Thyroid gland (tissue), 4 donors: ENCODE measurements at regions not wholly inside any gene's neighbourhood (a gene's known extent, or its start where the extent isn't known, plus 50 kb on each side); places are given as distances from the start of the nearest gene placed in this dataset.

Experiments used
- CTCF ChIP-seq, 6 experiments: fragments of 200-600 bp in 3 of 6; fragments of 450-650 bp in 3 of 6; sonication (generic) in 3 of 6; IDR thresholded peaks; one replicate each; pipeline ENCODE4 v1.5.1; 2016 to 2019; ENCODE audit warnings: antibody characterized with exemption in 6 of 6, mild to moderate bottlenecking in 2 of 6, inconsistent platforms in 1 of 6, moderate library complexity in 1 of 6
- POLR2A ChIP-seq, 2 donors: fragments of 450-650 bp; IDR thresholded peaks; one replicate each; pipeline ENCODE4 v1.6.1; 2017; ENCODE audit warnings: antibody characterized with exemption in 2 of 2, mild to moderate bottlenecking in 2 of 2, moderate library complexity in 1 of 2

DNA sequence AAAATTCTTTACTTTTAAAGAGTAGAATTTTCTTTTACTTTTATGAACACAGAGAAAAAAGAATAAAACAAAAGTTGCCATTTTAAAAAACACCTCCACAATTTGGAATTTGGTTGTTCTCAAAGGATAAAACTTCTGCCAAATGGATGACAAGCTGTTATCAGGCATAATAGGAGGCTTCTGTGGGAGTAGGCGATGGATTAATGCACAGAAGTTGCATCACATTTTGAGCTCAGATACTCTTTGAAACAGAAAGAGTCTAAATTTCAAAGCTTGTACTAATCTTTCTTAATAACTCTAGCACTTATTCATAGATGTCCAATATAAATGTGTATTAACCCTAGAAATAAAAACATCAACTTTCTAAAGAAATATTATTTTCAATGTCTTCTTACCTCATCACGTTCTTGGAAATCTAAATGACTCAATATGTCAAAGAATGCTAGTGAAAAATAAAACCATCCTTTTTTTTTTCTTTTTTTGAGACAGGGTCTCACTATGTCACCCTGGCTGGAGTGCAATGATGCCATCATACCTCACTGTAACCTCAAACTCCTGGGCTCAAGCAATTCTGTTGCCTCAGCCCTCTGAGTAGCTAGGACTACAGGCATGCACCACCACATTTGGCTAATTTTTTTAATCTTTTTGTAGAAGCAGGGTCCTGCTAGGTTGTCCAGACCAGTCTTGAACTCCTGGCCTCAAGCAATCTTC is 112.8 kb upstream of the USP25 start:
- TF ChIP-seq POLR2A (IDR thresholded peaks at IDR 0.05): no peak
- TF ChIP-seq CTCF (IDR thresholded peaks at IDR 0.05): no peak
